Epidermal melanocyte (primary cell): ENCODE measurements at regions not wholly inside any gene's neighbourhood (a gene's known extent, or its start where the extent isn't known, plus 50 kb on each side); places are given as distances from the start of the nearest gene placed in this dataset.
"Not testable (repeated sequence)": the region's sequence is repeated elsewhere in the genome, so short reads cannot be mapped to it uniquely, and the experiment has no call there.

ENCODE experiments used
- DNase-seq: peaks from one replicate; pipeline ENCODE4 v3.0.0; 2011; ENCODE audit warnings: low spot score; ENCODE audit not compliant: insufficient read length

GRCh38 chr6:149234051-149234962 is 83.2 kb upstream of the TAB2 start:
- no peak for DNase-seq

- DNase-seq: no peak
Observed at GRCh38 chr6:149235130-149235561, 82.4 kb upstream of the TAB2 start.

- no peak for DNase-seq
Observed at GRCh38 chr6:149236589-149236988, 80.9 kb upstream of the TAB2 start.

GRCh38 chr6:149237464-149237863 is 80.0 kb upstream of the TAB2 start:
- no peak for DNase-seq

GRCh38 chr6:149239573-149240209 is 77.8 kb upstream of the TAB2 start:
- DNase-seq: no peak

GRCh38 chr6:149242883-149243282 is 74.6 kb upstream of the TAB2 start:
- no peak for DNase-seq

GRCh38 chr6:149244105-149244504 is 73.4 kb upstream of the TAB2 start:
- no peak for DNase-seq

GRCh38 chr6:149246691-149247384 is 70.7 kb upstream of the TAB2 start:
- no peak for DNase-seq

- no peak for DNase-seq
Observed at GRCh38 chr6:149247385-149247763, 70.1 kb upstream of the TAB2 start.

- DNase-seq: not testable (repeated sequence)
Observed at GRCh38 chr6:149248263-149248662, 69.2 kb upstream of the TAB2 start.

GRCh38 chr6:149248693-149249369 is 68.7 kb upstream of the TAB2 start:
- no peak for DNase-seq

- DNase-seq: no peak
Observed at GRCh38 chr6:149249370-149250357, 67.8 kb upstream of the TAB2 start.

- no peak for DNase-seq
Observed at GRCh38 chr6:149250951-149251350, 66.6 kb upstream of the TAB2 start.

GRCh38 chr6:149252622-149253021 is 64.9 kb upstream of the TAB2 start:
- DNase-seq: no peak

GRCh38 chr6:149254253-149254652 is 63.3 kb upstream of the TAB2 start:
- peak; percentile 30 for DNase-seq

GRCh38 chr6:149259753-149260152 is 57.8 kb upstream of the TAB2 start:
- DNase-seq: no peak

- DNase-seq: no peak
Observed at GRCh38 chr6:149260214-149260874, 57.2 kb upstream of the TAB2 start.

GRCh38 chr6:149261364-149262040 is 56.0 kb upstream of the TAB2 start:
- DNase-seq: no peak

GRCh38 chr6:149263321-149263720 is 54.2 kb upstream of the TAB2 start:
- DNase-seq: no peak
